ENCODE measurements at regions not wholly inside any gene's neighbourhood (a gene's known extent, or its start where the extent isn't known, plus 50 kb on each side); places are given as distances from the start of the nearest gene placed in this dataset.

- TF ChIP-seq POLR2A (IDR thresholded peaks at IDR 0.05) (no peak), CTCF (IDR thresholded peaks at IDR 0.05) (no peak)
These were observed 468.4 kb upstream of the CNTN3 start for GRCh38 chr3:75082845-75083244.
